Colonic mucosa (tissue), 4 donors: ENCODE measurements at regions not wholly inside any gene's neighbourhood (a gene's known extent, or its start where the extent isn't known, plus 50 kb on each side); places are given as distances from the start of the nearest gene placed in this dataset.

Experiments used
- DNase-seq: peaks from one replicate; pipeline ENCODE4 v3.0.0-alpha.2; 2020
- H3K27ac ChIP-seq: fragments of 200-600 bp; one replicate; pipeline ENCODE4 v1.8.0; 2021
- H3K27me3 ChIP-seq: fragments of 200-600 bp; one replicate; pipeline ENCODE4 v1.8.0; 2021
- H3K36me3 ChIP-seq: fragments of 200-600 bp; one replicate; pipeline ENCODE4 v1.8.0; 2021
- H3K4me1 ChIP-seq: fragments of 200-600 bp; one replicate; pipeline ENCODE4 v1.8.0; 2021; ENCODE audit warnings: mild to moderate bottlenecking
- H3K4me3 ChIP-seq: fragments of 200-600 bp; one replicate; pipeline ENCODE4 v1.8.0; 2021
- H3K9ac ChIP-seq, 2 donors: one replicate each; pipeline ENCODE4 v1.7.0; 2013; ENCODE audit warnings: control low read depth in 2 of 2, low read depth in 2 of 2, low read length in 2 of 2
- H3K9me3 ChIP-seq: fragments of 200-600 bp; one replicate; pipeline ENCODE4 v1.8.0; 2021
- CTCF ChIP-seq: fragments of 200-600 bp; IDR thresholded peaks from one replicate; pipeline ENCODE4 v1.8.0; 2022; ENCODE audit warnings: antibody characterized with exemption, mild to moderate bottlenecking
- intact Hi-C: fragments of 100-400 bp; cut with DNase I; formaldehyde crosslinking; loops from one replicate; pipeline ENCODE4 v1.14.1; 2022
- donor health status: healthy.
- donor health status: DM: no; HTN: no; CAD: no.
- donor health status: DM: no; HTN: no; CAD: no.

DNA sequence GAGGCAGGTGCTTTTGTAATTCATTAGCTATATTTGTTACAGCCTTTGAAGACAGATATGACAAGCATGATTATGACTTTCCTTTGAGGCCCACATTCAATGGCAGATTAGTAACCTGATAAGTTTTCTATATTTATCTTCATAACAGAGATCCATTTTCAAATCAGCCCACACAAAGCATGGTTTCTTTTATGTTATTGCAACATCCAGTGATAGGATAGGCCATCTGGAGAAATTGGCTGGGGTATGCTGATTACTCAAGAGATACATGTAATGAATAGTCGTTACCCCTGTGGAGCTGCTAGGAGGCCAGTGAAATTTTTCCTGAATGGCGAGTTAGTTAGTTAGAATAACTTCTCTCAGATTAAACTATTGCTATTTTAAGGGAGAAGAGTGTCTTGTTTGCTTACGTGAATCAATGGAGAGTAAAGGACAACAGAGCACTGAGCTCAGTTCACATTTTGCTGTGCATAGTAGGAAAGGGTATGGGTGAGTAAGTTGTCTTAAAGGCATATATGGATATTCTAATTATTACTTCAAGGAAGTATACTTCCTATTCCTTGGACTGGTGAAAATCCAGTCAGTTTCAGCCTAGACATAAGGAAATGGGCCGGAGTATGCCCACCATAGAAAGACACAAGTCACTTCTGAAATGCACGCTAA is 79.2 kb upstream of the DKK2 start:
- TF ChIP-seq CTCF, result no peak
- H3K36me3 ChIP-seq, result no peaks in the 10 kb centered on the region
- no peaks in the 10 kb centered on the region for H3K4me1 ChIP-seq
- H3K27ac ChIP-seq, result no peak overlapping the region
- intact Hi-C loops, result no loop called here
- no peak overlapping the region for H3K4me3 ChIP-seq
- H3K9me3 ChIP-seq, result no peaks in the 10 kb centered on the region
- H3K27me3 ChIP-seq, result no peaks in the 10 kb centered on the region
- DNase-seq, result no peak
- H3K9ac ChIP-seq, result no peak overlapping the region

- Histone ChIP-seq H3K9ac (no peak overlapping the region), H3K27ac (no peak overlapping the region), H3K36me3 (no peaks in the 10 kb centered on the region), H3K4me1 (no peaks in the 10 kb centered on the region), H3K27me3 (no peaks in the 10 kb centered on the region), H3K4me3 (no peak overlapping the region), H3K9me3 (no peaks in the 10 kb centered on the region)
- intact Hi-C loops, result no loop called here
- DNase-seq, result no peak
- no peak for TF ChIP-seq CTCF
Observed at GRCh38 chr4:107114059-107114458, 77.9 kb upstream of the DKK2 start.

DNA sequence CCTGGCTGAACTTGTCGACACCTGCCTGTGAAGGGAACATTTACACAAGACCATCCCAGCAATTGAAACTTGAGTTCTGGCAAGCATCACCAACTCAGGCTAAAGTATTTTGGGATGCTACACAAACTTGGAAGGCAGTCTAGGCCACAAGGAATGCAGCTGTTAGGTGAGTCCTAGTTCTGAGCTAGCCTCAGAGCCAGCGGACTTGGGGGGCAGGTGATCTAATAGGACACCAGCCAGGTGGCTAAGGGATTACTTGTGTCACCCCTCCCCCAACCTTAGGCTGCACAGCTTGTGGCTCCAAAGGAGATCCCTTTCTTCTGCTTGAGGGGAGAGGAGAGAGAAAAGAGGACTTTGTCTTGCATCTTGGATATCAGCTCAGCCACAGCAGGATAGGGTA is 62.3 kb upstream of the DKK2 start:
- Histone ChIP-seq H3K4me3 (no peak overlapping the region), H3K4me1 (no peaks in the 10 kb centered on the region), H3K9ac (no peak overlapping the region), H3K27me3 (no peaks in the 10 kb centered on the region), H3K27ac (no peak overlapping the region), H3K9me3 (no peaks in the 10 kb centered on the region), H3K36me3 (no peaks in the 10 kb centered on the region)
- no peak for DNase-seq
- no peak for TF ChIP-seq CTCF
- intact Hi-C loops, result no loop called here

DNA sequence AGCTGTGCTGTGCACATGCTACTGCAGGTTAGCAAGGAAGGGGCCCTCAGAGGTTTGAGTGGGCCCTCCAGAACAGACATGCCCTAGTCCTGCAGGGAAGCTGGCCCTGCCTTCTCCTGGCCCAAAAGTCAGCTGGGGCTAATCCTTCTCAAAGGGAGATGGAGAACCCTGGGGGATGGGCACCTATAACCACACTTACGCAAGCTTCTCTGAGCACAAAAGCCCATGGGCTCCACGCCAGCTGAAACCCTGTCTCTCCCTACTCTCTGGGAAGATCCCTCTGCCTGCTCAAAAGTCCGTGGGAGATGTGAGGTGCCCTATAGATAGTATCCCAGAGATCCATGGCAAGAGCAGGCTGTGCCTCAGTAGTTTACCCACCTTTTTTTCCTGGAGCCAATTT is 58.9 kb upstream of the DKK2 start:
- no peak for DNase-seq
- H3K4me3 ChIP-seq, result no peak overlapping the region
- no peaks in the 10 kb centered on the region for H3K27me3 ChIP-seq
- no peak for TF ChIP-seq CTCF
- H3K27ac ChIP-seq, result no peak overlapping the region
- H3K9ac ChIP-seq, result no peak overlapping the region
- no peaks in the 10 kb centered on the region for H3K36me3 ChIP-seq
- H3K4me1 ChIP-seq, result no peaks in the 10 kb centered on the region
- no peaks in the 10 kb centered on the region for H3K9me3 ChIP-seq
- intact Hi-C loops, result no loop called here

DNA sequence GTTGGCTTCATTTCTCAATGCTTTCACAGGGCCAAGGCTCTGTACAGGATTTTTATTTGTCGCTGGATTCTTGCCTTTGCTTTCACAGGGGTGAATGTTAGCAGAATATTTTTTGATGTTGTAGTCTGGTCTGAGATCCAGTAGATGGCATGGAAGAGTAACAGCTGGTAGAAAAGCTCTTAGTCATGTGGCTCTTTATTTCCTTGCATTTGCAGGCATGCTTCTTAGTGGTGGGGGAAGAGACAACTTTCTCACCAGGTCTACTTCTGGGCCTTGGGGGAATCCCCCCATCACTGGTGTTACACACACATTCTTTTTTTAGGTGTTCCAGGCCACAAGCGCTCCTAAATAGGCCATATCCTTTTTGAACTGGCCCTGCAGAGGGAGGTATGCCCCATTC is 58.2 kb upstream of the DKK2 start:
- Histone ChIP-seq H3K36me3 (no peaks in the 10 kb centered on the region), H3K27ac (no peak overlapping the region), H3K9ac (no peak overlapping the region), H3K9me3 (no peaks in the 10 kb centered on the region), H3K4me1 (no peaks in the 10 kb centered on the region), H3K4me3 (no peak overlapping the region), H3K27me3 (no peaks in the 10 kb centered on the region)
- no peak for DNase-seq
- no peak for TF ChIP-seq CTCF
- intact Hi-C loops, result no loop called here
